Uterus (tissue), 2 donors: ENCODE measurements at regions not wholly inside any gene's neighbourhood (a gene's known extent, or its start where the extent isn't known, plus 50 kb on each side); places are given as distances from the start of the nearest gene placed in this dataset.

Source experiments
- POLR2A ChIP-seq, 2 donors: fragments of 450-650 bp; IDR thresholded peaks; one replicate each; pipeline ENCODE4 v1.6.1; 2016; ENCODE audit warnings: antibody characterized with exemption in 2 of 2, mild to moderate bottlenecking in 1 of 2, moderate library complexity in 1 of 2
- TF ChIP-seq, protein P1 (sequence below), 4 experiments: fragments of 200-600 bp in 2 of 4; fragments of 450-650 bp in 2 of 4; sonication (generic) in 2 of 4; IDR thresholded peaks; one replicate each; pipeline ENCODE4 v1.5.1; 2016 to 2019; ENCODE audit warnings: antibody characterized with exemption in 4 of 4, mild to moderate bottlenecking in 2 of 4, moderate library complexity in 1 of 4

DNA sequence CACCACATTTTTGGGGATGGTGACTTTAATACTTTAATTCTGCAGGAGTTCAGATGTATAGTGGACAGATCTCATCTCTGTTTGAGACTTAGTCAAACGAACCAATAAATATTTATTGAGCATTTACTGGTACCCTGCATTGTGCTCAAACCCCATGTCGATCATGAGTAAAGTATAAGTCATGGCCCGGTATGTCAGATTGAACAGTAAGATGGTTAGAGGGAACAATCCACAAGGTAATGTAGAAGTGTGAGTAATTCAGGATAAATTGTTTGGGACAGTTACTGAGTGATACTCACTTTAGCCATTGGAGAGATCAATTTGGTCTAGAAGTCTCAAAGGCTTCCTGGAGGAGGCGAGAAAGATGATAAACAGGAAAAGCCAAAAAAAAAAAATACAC is 265.5 kb upstream of the C2CD4B start:
- TF ChIP-seq POLR2A (IDR thresholded peaks at IDR 0.05), result no peak
- TF ChIP-seq, protein P1, sequence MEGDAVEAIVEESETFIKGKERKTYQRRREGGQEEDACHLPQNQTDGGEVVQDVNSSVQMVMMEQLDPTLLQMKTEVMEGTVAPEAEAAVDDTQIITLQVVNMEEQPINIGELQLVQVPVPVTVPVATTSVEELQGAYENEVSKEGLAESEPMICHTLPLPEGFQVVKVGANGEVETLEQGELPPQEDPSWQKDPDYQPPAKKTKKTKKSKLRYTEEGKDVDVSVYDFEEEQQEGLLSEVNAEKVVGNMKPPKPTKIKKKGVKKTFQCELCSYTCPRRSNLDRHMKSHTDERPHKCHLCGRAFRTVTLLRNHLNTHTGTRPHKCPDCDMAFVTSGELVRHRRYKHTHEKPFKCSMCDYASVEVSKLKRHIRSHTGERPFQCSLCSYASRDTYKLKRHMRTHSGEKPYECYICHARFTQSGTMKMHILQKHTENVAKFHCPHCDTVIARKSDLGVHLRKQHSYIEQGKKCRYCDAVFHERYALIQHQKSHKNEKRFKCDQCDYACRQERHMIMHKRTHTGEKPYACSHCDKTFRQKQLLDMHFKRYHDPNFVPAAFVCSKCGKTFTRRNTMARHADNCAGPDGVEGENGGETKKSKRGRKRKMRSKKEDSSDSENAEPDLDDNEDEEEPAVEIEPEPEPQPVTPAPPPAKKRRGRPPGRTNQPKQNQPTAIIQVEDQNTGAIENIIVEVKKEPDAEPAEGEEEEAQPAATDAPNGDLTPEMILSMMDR (IDR thresholded peaks at IDR 0.05), result no peak
